HT1080 (cell line): ENCODE measurements at regions not wholly inside any gene's neighbourhood (a gene's known extent, or its start where the extent isn't known, plus 50 kb on each side); places are given as distances from the start of the nearest gene placed in this dataset.
A peak's percentile ranks its signal among the peaks of the same experiment; 100 is the strongest.

Experiments used
- DNase-seq: peaks from one replicate; pipeline ENCODE4 v3.0.0-alpha.2; 2015; ENCODE audit warnings: low read depth

GRCh38 chr14:83491091-83491490 is 1957.4 kb upstream of the SEL1L start:
- no peak for DNase-seq

DNA sequence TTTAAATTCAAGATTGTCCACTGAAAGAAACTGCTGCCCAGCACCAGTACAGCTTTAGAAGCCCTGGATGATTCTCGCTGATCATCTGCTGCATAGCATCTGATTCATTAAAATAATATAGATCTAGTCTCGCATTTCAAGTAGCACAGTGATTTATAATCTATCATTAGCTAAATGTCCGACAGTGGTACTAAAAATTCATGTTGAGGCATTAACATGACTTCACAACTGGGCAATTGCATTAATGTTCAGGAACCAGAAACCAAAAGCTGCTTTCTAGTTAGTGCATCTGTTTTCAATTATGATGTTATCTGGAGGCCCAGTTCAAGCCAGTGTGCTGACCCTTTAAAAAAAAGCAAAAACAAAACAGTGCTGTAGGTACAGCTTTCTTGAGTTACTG is 1987.2 kb upstream of the SEL1L start:
- DNase-seq = no peak

GRCh38 chr14:83529531-83529930 is 1995.9 kb upstream of the SEL1L start:
- peak; percentile 3 for DNase-seq

GRCh38 chr14:83533734-83534133 is 1996.2 kb upstream of the FLRT2 start:
- DNase-seq = no peak

DNA sequence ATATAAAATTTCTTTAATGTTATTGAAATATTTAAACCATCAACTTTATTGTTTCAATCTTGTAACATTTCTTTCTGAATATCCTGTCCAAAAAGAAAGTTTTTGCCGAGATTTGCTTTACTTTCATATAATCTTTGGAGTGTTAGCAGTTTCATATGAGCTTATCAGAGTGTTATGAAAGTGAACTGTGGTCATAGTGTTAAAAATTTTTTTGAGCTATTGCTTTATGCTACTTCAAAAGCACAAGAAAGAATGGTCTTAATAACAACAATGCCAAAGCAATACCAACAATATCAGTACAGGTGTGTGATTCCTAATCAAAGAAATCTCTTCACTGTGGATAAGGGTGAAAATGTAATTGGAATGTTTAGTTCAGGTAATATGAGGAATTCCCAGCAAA is 1994.9 kb upstream of the FLRT2 start:
- no peak for DNase-seq

- DNase-seq = no peak
These were observed 1994.5 kb upstream of the FLRT2 start for GRCh38 chr14:83535444-83535843.

GRCh38 chr14:83541147-83541546 is 1988.8 kb upstream of the FLRT2 start:
- no peak for DNase-seq

- peak; percentile 19 for DNase-seq
These were observed 1981.7 kb upstream of the FLRT2 start for GRCh38 chr14:83548061-83548839.

DNA sequence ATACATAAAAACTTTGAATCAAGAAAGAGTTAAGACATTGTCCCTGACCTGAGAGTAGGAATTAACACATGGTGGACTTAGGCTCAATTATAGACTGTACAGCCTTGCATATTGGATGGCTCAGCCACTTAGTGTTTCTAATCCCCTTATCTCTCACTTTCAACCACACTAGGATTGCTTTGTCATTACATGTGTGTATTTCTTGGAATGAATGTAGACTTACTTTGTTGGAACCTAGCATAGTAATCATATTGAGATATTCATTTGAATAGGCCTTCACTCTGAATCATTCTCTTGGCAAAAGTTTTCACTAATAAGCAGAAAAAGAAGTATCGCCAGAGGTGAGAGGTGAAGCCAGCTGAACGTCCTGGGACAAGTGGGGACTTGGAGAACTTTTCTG is 1973.9 kb upstream of the FLRT2 start:
- no peak for DNase-seq

DNA sequence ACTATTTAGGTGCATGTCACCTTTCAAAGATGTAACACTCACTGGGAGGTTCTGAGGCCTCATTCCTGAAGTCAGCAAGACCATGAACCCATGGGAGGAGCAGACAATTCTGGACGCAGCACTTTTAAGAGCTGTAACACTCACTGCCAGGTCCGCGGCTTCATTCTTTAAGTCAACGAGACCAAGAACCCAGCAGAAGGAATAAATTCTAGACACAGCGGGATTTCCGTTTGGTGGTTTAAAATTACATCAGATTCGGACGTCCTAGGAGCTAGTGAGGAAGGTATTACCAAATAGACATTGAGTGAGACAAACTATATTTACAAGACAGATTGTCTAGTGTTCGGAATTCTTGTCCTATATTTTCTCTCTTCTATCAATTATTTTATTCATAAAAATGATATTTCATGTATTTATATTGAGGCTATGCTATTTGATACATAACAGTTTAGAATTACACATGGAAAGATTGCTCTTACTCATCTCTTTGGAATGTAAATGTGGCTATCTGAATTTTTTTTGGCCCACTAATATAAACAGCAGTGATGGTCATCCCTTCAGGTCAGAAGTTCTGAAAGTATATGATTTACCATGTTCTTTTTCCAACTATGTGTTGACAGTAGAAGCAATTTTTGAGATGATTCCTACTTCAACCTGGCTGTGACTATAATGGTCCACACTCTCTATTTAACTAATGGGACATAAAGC is 1973.0 kb upstream of the FLRT2 start:
- DNase-seq = peak; percentile 84

- no peak for DNase-seq
These were observed 1971.0 kb upstream of the FLRT2 start for GRCh38 chr14:83558946-83559345.

DNA sequence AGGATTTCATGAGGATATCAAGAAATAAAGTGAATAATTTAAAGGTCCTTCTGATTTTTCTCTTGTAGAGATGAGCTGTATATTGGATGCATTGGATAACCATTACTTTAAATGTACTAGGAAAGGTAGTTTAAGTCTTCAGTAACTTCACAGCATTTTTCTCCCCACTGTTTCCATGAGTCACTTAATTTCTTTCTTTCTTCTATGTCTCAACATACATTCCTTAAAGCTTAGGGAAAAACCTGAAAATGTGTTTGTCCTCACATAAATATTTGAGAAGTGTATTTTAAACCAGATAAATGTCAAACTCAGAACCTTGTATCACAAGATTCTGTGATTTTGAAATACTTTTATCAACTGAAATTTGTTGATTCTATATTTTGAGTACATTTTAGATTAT is 1970.2 kb upstream of the FLRT2 start:
- no peak for DNase-seq

GRCh38 chr14:83561261-83561660 is 1968.7 kb upstream of the FLRT2 start:
- no peak for DNase-seq

DNA sequence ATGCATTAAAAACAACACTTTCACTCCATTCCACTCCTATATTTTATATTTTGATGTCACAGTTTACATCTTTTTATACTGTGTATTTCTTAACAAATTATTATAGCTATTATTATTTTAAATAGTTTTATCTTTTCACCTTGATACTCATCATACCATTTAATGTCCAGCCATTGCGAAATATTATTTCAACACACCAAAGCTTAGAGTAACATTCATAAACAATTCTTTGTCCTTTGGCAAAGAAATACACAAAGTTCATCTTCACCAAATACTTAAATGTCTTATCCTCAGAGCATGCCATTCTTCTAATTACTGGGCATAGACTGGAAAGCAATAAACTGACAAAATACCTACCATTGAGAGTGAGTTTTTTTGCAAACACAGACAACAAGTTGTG is 1963.4 kb upstream of the FLRT2 start:
- no peak for DNase-seq

DNA sequence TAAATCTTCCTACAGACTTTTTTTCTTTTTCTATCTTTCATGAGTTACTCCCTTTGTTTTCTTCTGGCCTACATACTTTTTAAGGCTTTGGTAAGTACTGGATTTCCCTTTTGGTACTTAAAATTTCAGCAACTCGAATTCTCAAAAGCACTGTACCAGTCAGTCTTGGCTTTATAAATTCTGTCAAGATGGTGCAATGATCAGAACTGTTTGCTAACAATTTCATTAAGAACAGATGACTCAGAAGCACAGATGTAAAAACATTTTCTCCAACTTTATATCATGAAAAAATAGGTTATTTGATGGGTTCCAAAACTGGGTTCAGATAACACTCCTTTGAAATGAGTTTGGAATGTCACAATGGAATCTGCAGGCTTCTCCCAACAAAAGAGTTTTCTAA is 1961.8 kb upstream of the FLRT2 start:
- no peak for DNase-seq

- DNase-seq = no peak
These were observed 1954.6 kb upstream of the FLRT2 start for GRCh38 chr14:83575301-83575700.

DNA sequence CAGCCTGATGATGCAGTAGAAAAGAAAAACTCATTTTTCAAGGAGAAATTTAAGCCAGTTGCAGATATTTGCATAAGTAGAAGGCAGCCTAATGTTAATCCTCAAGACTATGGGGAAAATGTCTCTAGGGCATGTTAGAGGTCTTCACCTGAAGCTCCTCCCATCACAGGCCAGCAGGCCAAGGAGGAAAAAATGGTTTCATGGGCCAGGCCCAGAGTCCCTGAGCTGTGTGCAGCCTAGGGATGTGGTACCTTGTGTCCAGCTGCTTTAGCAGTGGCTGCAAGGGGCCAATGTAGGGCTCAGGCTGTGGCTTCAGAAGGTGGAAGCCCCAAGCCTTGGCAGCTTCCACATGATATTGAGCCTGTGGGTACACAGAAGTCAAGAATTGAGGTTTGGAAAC is 1946.7 kb upstream of the FLRT2 start:
- DNase-seq = no peak

- DNase-seq = no peak
These were observed 1935.1 kb upstream of the FLRT2 start for GRCh38 chr14:83594874-83595273.

- no peak for DNase-seq
These were observed 1922.3 kb upstream of the FLRT2 start for GRCh38 chr14:83607682-83608081.

DNA sequence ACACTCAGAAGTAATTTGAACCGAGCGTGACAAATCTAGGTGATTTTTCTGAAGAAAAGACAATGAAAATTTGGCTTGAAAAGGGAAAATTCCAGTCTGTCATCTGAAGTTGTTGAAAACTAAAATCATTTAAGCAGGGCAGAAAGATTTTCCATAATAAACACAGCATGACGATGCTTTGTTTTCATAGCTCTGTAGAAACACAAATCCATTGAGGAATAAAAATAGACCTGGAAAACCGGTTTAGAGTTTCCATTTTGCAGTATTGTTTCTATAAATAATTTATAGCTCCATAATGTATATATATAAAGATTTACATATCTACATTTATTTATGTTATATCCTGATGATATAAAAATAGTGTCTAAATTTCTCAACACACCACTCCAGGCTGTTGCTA is 1918.5 kb upstream of the FLRT2 start:
- no peak for DNase-seq

DNA sequence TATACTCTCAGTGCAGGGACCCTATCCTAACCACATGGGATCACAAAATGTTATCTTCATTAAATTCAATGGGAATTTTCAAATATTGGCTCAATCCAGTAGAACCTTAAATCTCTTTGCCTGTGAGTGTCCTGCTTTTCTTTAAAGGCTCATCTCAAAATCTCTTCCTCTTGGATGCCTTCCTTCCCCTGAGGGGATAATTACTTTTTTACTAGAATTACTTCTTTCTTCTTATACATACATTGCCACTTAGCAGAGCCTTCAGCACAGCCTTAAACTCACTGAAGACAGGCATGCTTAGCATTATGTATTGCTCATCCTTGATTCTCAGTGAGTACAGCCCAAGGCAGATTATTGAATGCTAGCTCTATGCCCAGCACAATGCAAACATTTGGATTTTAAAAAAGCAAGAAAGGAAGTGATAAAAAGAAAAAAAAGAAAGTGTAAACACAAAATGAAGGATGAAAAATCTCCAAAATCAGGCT is 1918.0 kb upstream of the FLRT2 start:
- no peak for DNase-seq

DNA sequence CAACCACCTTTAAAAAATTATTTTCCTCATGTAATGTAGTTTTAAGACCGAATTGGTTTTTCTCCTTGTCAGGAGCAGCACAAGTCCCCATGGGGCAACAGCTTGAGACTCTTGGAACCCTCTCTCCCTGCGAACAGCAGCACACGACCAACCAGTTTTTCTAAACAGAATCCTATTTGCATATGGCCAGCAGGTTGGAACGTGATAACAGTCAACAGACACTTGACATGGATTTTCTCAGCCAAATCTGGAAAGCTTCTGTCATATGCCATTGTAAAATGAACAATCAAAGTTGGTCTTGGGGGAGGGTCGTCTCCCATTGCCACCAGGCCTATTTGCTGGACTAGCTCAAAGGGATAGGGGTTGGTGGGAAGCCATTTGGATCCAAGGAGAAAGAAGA is 1915.0 kb upstream of the FLRT2 start:
- DNase-seq = no peak

DNA sequence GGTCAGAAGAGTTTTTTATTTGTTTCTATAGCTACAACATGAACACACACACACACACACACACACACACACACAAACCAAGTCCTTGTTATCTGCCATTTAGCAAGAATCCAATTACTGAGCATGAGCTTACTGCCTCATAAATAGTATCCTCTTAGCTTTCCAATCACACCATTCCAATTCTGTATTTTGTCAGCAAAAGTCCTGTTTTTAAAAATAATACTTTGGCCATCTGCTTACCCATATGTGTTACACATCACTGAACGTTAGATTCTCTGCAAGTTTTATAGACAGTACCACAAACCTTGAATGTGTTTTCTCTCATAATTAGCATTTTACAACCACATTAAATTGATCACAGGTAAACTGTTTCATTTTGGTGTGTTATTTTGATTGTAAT is 1905.4 kb upstream of the FLRT2 start:
- DNase-seq = no peak
